Right ventricle myocardium inferior (tissue), 1 donor: ENCODE measurements at regions not wholly inside any gene's neighbourhood (a gene's known extent, or its start where the extent isn't known, plus 50 kb on each side); places are given as distances from the start of the nearest gene placed in this dataset.

Experiments used
- ATAC-seq: fragments of 200-7000 bp; cut with Tn5 transposase; one replicate; pipeline ENCODE4 v1.9.1; 2020; ENCODE audit warnings: mild to moderate bottlenecking, moderate library complexity
- DNase-seq: peaks from one replicate; pipeline ENCODE4 v3.0.0; 2021; ENCODE audit errors: missing footprints
- intact Hi-C: fragments of 100-400 bp; cut with DNase I; formaldehyde crosslinking; loops from one replicate; pipeline ENCODE4 v1.11.0; 2022
- donor health status: DM: no; HTN: yes; CAD: no; lungs with severe emphysema.

DNA sequence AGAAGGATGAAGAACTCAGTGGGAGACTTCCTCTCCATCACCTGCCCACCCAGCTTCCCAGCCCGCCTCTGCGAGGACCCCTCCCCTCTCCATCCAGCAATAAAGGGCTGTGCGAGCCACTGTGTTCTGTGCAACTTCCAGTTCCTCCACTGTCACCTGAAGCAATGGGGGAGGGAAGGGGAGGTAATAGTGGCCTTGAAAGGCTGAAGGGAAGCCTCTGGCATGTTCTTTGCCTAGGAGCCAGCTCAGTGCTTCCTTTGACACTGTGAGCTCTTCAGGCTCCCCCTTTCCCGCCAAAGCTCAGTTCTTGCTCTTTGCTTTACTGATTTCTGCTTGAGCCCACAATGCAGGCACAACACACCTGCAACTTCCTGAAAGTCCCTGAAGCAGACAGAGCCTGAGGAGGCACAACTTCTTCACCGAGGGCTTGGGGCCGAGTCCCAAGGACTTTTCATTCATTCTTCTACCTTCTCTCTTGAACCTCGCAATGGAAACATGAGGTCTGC, 73.2 kb upstream of the DOCK9 start:
- intact Hi-C loops = no loop called here
- ATAC-seq (no peak), DNase-seq (no peak)

DNA sequence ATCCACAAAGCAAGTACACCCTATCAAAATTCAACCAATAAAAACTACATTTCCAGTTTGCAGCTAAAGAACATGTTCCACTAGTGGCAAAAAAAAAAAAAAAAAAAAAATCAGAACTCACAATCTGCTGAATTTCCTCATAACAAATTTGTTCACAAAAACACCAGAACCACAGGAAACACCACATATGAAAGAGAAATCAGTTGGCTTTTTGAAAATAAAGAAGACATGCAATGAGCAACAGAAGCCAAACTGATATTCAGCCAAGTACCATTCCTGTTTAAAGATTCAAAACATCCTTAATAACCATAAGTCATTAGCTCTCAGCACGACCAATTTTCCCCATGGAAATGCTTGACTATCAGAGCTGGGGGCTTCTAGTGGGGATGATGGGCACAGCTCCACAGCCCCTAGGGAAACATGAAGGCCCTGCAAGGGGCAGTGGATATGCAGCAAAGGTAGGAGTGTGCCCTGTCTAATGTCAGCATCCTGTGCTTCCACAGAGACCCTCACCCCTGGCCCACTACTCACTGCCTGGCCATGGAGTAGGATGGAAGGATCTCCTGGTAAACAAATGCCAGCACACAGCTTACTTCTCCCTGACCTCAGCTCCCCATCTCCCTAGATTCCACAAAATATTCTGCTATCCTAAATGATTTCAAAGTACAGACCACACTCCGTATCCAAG, 74.0 kb upstream of the DOCK9 start:
- DNase-seq = no peak
- no peak for ATAC-seq
- intact Hi-C loops = no loop called here

DNA sequence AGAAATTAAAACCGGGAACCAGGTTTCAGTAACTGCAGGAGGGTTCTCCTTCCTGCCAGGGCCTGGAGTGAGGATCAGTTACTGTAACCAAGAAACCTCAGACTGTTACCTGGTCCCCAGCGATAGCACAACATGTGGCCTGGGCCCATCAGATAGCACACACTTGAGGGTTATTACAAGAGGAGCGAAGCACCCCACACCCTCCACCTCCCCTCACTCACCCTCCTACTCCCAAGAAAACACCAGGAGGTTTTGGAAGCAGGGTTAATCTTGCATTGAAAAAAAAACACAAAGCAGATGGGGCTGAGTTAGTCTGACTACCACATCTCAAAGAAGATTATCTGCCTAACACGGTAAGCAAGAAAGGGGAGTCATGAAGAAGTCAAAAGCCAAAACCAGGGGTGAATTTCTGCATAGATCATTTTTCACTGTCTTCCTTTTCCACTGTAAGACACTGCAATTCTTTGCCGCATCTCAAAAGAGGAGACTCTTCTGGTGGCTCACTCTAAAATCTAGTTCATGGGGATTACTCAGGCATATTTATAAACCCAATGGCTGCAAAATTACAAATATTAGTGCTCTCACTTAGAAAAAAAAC, 75.9 kb upstream of the DOCK9 start:
- DNase-seq = no peak
- ATAC-seq = no peak
- intact Hi-C loops = no loop called here

DNA sequence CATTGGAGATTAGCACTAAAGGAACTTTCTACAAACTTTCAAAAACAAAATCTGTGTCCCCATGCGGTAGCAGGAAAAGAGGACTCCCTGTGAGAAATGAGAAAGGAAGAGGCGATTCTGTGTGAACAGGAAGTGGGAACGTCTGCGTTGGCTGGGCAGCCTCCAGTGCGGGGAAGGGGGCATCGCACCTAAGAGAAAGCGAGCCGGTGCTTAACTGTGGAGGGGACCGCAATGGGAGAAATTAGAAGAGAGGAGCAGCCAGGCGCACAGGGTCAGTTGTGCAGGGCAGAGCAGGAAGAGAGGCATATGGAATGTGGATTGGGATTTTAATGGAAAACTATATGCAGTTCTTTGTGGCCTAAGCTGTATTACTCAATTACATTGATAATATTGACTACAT, 77.4 kb upstream of the DOCK9 start:
- intact Hi-C loops = no loop called here
- ATAC-seq = no peak

DNA sequence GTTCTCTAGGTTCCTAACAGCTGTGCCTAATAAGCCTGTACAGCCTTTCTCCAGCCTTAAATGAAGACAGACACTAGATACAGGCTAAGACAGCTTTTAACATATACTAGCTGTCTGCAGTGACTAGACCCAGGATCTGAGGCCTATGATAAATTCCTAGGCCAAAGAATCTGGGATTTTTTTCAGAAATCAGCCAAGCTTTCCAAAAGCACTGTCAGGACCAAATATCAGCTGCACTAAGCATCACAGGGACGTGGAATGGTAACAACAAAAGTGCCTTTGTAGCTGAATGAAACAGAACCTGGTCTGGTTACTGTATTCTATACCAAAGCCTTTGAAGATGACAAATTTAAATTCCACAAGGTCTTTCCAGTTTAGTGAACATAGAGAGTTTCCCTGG, 77.9 kb upstream of the DOCK9 start:
- no peak for ATAC-seq
- intact Hi-C loops = no loop called here
- DNase-seq = no peak

More for the DNA sequence above, 77.4 kb upstream of the DOCK9 start:
- no peak for DNase-seq

DNA sequence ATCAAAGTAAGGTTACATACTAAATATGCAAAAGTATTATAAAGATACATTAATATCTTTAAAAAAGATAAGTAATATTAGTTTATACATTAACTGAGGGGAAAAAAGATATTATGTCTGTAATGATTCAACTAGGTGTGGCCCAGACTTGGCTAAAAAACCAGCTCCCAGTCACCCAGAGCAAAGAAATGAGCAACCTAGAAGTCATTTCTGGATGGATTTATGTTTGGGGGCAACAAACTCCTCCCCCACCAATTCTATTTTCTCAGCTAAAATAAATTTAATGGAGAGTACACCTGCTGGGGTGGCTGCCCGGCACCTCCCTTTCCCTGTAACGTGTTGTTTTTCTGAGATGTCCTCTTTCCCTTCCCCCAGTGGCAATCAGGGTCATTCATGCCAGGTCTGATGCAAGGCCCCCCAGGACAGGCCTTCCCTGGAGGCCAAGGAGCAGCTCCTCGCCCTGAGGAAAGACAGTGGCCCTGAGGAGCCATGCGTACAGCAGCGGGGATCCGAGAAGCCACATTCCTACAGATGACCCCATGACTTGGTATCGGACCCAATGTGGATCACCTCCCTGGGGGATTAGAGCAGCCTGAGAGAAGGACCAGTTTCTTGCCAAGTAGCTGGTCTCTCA, 78.6 kb upstream of the DOCK9 start:
- DNase-seq (no peak), ATAC-seq (no peak)
- intact Hi-C loops = no loop called here

DNA sequence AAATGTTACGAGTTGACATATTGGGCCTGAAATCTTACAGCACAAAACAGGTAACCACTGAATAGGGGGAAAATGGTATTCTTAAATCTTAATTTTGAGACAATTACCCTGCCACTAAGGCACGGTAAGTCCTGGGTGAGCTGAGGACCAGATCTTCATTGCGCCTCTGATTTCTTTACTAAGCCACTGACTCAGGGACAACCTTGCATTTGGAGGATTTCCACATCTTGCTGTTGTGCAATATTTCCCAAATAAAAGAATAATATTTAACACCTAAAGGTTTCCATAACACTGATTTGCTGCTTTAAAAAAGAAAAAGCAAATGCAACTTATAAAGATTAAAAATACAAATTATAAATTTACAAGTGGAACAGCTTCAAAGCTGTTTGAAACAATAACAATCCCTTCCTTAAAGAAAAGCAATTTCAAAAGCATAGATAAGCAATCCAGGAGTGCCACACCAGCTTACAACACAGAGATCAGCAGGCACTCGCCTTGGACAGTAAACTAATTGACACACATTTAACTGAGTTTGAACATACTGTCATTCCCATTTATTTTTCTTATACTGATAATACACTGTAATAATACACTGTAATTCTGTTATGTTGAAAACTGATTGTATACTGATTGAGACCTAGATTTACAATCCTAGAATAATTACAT, 79.6 kb upstream of the DOCK9 start:
- intact Hi-C loops = no loop called here
- ATAC-seq (no peak), DNase-seq (no peak)

DNA sequence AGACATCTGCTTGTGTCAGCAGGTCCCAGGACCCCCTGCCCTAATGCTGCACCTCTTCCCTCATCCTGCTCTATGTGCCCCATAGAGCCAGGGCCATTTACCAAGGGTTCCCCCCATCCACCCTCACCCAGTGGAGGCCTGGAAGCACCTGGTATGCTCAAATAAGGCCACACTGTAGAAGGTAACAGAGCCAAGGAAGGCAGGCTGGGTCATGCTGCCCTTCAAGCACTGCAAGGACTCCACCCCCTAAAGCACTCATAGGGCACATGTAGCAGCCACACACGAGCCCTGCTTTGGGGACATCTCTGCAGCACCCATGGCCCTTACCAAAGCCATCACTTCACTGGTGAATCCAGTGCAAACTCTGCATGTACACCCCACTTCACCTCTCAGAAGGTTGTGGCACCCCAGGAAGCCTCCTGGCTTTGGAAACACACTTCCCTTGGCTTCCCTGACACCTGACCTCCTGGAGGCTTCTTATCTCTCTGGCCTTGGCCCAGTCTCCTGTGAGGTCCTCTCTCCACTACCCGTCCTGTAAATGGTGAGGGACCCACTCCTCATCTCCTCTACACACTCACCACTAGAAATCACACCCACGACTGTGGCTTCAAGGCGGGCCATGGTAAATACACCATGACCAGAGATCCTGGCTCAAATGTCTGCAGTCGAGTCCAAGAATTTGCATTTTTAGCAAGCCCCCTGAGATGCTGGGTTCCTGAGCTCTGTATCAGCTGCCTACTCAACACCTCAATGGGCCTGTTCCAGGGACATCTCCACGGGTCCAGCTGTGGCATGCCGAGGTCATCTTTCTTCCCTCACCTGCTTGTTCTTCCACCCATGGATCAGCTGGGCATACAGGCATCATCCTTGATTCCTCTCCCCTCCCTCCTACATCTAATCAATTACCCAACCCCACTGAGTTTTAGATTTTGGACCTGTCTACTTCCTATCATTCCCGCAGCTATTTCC, 80.9 kb upstream of the DOCK9 start:
- DNase-seq = no peak
- ATAC-seq = no peak
- intact Hi-C loops = no loop called here

DNA sequence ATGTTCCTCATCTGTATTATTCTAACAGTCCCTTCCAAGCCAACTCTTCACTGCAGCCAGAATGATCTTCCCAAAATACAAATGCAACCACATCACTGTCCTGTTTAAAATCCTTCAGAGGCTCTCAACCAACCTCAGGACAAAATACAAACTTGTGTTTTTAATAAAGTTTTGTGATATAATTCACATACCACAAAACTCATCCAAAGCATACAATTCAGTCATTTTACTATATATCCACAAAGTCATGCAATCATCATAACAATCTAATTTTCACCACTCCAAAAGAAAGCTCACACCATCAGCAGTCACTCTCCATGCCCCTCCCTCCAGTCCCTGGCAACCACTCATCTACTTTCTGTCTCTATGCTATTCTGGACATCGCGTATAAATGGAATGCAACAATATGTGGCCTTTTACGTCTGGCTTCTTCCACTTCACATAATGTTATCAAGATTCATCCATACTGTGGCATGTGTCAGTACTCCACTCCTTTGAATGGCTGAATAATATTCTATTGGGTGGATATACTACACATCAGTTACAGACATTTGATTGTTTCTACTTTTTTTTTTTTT, 81.7 kb upstream of the DOCK9 start:
- intact Hi-C loops = no loop called here
- DNase-seq = no peak
- ATAC-seq = no peak

DNA sequence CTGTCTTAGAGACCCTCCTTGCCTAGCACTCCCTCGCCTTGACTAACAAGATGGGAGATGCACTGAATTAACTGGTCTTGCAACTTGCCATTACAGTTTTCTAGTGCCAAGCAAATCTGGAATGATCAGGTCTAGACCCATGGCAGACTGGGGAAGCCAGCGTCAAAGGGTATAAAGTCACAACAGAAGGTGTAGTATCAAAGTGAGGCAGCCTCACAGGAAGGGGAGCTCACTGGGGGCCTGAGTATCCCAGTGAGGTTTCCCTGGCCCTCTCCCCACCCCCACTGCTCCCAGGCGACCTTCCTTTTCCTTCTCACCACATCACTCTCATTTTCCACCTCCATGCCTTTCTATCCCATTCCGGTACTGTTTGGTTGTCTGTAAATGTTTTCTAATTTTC, 83.5 kb upstream of the DOCK9 start:
- ATAC-seq = no peak
- DNase-seq = no peak
- intact Hi-C loops = no loop called here

DNA sequence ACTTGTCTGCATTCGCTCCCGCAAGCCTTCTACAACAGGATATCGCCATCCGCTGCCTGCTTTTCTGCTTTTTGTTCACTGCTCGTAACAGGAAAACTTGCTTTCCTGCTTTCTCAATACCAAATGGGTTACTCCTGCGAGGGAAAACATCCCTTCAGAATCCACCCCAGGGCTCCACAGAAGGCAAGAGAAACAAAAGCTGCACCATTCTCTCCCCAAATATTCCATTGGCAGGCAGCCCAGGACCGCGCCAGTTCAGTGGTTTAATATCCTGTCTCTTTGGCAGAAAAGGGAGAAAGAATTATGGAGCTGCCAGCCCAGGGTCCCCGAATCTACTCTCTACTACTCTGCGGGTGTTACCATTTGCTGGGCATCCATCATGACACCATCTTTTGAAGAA, 84.7 kb upstream of the DOCK9 start:
- intact Hi-C loops = no loop called here
- ATAC-seq = no peak
- no peak for DNase-seq

DNA sequence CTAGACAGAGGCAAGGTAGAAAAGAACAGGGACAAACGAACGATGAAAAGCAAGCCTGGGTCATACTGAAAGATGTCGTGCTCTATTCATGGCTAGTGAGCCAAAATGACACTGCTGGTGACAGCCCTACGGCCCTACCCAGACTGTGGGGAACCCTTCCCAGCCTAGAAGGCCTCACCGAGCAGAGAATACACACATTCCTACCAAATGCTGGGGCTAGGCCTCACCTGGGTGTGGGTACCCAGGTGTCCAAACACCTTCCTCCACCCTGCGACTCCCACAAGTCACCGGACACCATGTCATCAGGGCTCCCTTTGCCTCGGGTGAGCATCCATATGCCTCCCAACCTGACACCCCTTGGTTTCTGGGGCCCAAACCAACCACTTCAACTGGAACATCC, 85.3 kb upstream of the DOCK9 start:
- no peak for ATAC-seq
- intact Hi-C loops = no loop called here
- no peak for DNase-seq

DNA sequence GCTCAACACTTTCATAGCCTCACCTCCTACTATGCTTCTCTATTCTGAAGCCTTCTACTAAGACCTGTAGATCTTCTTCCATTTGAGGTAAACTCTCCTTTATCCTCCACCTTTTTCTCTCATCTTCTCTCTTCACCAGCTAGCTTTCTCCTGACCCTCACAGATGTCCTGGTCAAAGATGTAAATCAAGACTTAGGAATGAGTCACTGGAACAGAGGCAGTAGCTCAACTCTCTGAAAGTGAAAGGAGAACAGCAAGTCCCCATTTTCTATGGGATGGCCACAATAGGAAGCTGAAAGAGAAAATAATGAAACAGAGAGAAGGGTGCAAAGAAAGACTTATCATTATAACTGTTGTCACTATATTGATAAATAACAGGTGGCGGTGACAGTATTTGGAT, 86.1 kb upstream of the DOCK9 start:
- ATAC-seq = no peak
- no peak for DNase-seq
- intact Hi-C loops = no loop called here

DNA sequence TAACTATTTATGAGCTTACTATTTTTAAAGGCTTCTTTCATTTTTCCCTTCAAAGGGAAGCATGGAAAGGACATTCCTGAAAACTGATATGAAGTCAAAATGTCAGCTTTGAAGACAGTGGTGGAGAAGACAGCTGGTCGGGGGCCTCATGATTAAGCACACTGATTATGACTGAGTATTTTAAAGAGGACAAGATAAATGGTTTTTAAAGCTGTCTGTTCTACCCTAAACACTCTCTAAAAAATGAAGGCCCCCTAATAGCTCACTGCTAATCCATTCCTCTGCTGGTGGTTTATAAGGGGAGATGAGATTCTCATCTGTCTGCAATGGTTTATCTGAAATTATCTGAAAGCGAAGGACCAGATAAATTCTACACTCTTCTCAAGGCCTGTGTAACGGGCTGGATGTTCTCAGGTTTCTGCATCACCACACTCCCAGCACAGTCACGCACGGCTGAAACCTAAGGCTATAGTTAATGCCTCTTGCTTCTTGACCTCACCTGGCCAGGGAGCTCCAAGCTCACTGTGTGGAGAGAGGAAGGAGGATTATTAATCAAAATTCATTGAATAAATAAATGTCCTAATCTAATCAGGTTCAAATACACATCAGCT, 86.9 kb upstream of the DOCK9 start:
- intact Hi-C loops = no loop called here
- no peak for ATAC-seq
- no peak for DNase-seq

DNA sequence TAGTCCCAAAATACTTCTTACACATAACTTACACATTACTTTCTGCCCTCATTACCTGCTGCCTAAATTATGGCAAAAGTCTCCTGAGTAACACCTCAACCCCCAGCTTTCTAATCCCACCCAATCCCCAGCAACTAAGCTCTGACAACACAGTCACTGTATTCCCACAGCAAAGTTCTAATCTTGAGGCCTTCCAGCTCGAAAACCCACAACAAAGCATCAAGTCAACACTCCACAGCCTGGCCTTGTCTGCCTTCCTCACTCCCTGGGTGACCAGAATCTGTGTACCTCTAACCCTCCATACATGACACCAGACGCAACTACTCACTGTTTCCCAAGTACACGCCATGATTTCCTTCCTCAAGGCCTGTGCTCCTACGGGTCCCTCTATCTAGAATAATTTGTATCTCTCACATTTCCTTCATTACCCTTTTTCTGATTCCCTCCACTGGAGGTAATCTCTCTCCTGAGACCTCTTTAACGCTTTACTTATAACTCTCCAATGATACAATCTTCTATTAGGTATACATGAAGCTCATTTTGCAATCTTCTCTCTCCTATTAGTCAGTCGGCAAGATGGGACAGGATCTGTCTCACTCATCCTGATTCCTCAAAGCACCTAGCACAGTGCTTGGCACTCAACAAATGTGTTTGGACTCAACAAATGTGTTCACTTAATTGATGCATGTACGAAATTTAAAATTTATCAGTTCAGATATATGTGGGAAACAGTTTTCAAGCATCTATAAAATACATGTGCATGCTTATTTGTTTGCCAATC, 87.6 kb upstream of the DOCK9 start:
- DNase-seq (no peak), ATAC-seq (no peak)
- intact Hi-C loops = no loop called here

DNA sequence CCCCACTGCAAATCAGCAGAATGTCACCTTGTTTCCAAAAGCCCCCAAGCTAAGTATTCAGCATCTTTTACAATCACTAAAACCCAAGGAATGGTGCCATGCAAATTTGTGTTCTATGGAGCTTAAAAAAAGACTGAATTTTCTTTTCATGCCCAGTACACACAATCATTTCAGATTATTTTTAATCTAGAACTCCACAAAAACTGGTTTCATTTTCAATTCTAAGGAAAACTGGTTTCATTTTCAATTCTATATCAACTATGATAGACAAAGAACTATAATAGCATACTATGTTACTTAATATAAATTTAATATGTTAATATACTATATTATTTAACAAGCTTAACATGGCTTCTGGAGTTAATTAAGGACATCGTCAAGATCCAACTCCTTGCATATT, 88.4 kb upstream of the DOCK9 start:
- no peak for ATAC-seq
- intact Hi-C loops = no loop called here

More for the DNA sequence above, 88.4 kb upstream of the DOCK9 start:
- no peak for DNase-seq
